Small intestine (tissue), 7 donors: ENCODE measurements at regions not wholly inside any gene's neighbourhood (a gene's known extent, or its start where the extent isn't known, plus 50 kb on each side); places are given as distances from the start of the nearest gene placed in this dataset.
A peak's percentile ranks its signal among the peaks of the same experiment; 100 is the strongest.

Experiments used
- DNase-seq, 2 donors: peaks; one replicate each; pipeline versions ENCODE4 v3.0.0 to v3.0.0-alpha.2; 2013
- FAIRE-seq: peaks from 2 replicates; lab custom pipeline; 2012; peaks lifted over from hg19 to GRCh38; lab: Jason Lieb, UNC
- H3K27ac ChIP-seq, 3 donors: one replicate each; pipeline ENCODE4 v1.5.1; 2013; ENCODE audit warnings: low read length in 2 of 3, mild to moderate bottlenecking in 2 of 3, control low read depth in 1 of 3, inconsistent platforms in 1 of 3, low read depth in 1 of 3, moderate library complexity in 1 of 3
- H3K27me3 ChIP-seq, 3 donors: one replicate each; pipeline ENCODE4 v1.6.1; 2013; ENCODE audit warnings: low read length in 3 of 3, inconsistent platforms in 1 of 3; ENCODE audit not compliant: control insufficient read depth in 3 of 3, insufficient read depth in 3 of 3
- H3K36me3 ChIP-seq, 3 donors: one replicate each; pipeline ENCODE4 v1.6.1; 2013; ENCODE audit warnings: low read length in 3 of 3, inconsistent platforms in 1 of 3, low read depth in 1 of 3, mild to moderate bottlenecking in 1 of 3, moderate library complexity in 1 of 3; ENCODE audit not compliant: control insufficient read depth in 3 of 3, insufficient read depth in 2 of 3
- H3K4me1 ChIP-seq, 3 donors: one replicate each; pipeline ENCODE4 v1.6.1; 2013; ENCODE audit warnings: low read length in 2 of 3, inconsistent platforms in 1 of 3, low read depth in 1 of 3, mild to moderate bottlenecking in 1 of 3, moderate library complexity in 1 of 3; ENCODE audit not compliant: control insufficient read depth in 3 of 3, insufficient read depth in 2 of 3
- H3K4me3 ChIP-seq, 3 donors: one replicate each; pipeline ENCODE4 v1.5.1; 2013; ENCODE audit warnings: low read length in 3 of 3, control low read depth in 1 of 3, inconsistent platforms in 1 of 3, low read depth in 1 of 3, mild to moderate bottlenecking in 1 of 3, moderate library complexity in 1 of 3
- H3K9me3 ChIP-seq, 2 donors: one replicate each; pipeline ENCODE4 v1.6.1; 2013; ENCODE audit warnings: low read depth in 1 of 2, low read length in 1 of 2; ENCODE audit not compliant: control insufficient read depth in 2 of 2, insufficient read depth in 1 of 2
- WGBS, 3 donors: extraction: QIAGEN DNeasy Blood & Tissue Kit; methylation state at CpG; one replicate each; pipeline ENCODE4 v1.1.7; 2013; 5-methylcytosine and 5-hydroxymethylcytosine counted together
- donor health status: healthy with polysubstance abuse.
- donor health status: control.
- donor health status: control.
- donor health status: Bipolar disorder and iron deficiency.
- donor health status: healthy.

- H3K36me3 ChIP-seq, result no peaks in the 10 kb centered on the region
- H3K4me3 ChIP-seq, result no peak overlapping the region
- FAIRE-seq (no peak), DNase-seq (peak in 1 of 2 donors; percentile 56)
- H3K4me1 ChIP-seq, result peaks cover 0 to 6% (median 0%) of the 10 kb centered on the region in 3 donors
- H3K9me3 ChIP-seq, result no peaks in the 10 kb centered on the region
- no peak overlapping the region for H3K27ac ChIP-seq
- no peaks in the 10 kb centered on the region for H3K27me3 ChIP-seq
- WGBS, 3 donors, result 57 to 60% (median 60%) methylated on average over 7 of the region's 7 CpGs
Measured at GRCh38 chr18:24959051-24959476, 392.9 kb downstream of the ZNF521 start.

DNA sequence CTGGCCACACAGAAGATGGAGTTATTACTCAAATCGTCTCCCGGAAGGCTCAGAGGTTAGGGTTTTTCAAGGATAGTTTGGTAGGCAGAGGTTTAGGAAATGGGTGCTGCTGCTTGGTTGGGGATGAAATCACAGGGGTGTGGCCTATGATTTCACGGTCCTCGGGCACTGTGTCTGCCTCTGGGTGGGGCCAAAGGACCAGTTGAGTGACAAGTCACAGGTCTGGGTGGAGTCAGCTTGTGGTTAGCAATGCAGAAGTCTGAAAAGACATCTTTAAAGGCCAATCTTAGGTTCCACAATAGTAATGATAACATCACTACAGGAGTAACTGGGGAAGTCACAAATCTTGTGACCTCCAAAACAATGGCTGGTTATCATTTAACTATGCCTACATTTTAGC lies 387.8 kb downstream of the ZNF521 start:
- Histone ChIP-seq H3K27me3 (no peaks in the 10 kb centered on the region), H3K27ac (no peak overlapping the region), H3K36me3 (no peaks in the 10 kb centered on the region), H3K4me3 (no peak overlapping the region), H3K9me3 (peaks cover 0 to 3% of the 10 kb centered on the region in 2 donors), H3K4me1 (peaks cover 0 to 4% (median 0%) of the 10 kb centered on the region in 3 donors)
- WGBS, 3 donors, result 51 to 62% (median 52%) methylated on average over 4 of the region's 4 CpGs
- FAIRE-seq, result no peak
- DNase-seq, result peak; percentile 11 to 17

DNA sequence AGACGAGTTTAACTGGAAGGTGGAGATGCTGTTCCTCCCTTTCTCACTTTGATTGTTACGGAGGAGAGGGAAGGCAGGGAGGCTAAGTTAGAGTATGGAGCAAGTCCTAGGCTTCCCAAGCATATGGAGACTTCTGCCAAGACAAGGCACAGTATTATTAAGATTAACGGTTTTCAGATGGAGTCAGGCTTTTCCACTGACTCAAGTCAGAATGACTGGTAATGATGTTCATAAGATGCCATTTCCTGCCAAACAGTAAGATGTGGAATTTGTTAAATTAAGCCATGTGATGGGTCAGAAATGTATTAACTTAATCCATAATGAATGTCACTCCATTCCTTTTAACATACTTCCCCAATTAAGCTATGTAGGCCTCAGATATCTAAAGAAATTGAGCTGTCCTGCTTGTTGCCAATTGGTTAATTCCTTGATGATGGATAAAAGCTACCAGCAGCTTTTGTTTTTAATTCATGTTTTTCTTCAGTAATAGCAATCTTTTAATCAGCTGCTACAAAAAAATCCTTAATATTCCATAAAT lies 383.7 kb downstream of the ZNF521 start:
- Histone ChIP-seq H3K27ac (no peak overlapping the region), H3K9me3 (peaks cover 0 to 3% of the 10 kb centered on the region in 2 donors), H3K4me3 (no peak overlapping the region), H3K4me1 (no peaks in the 10 kb centered on the region), H3K36me3 (no peaks in the 10 kb centered on the region), H3K27me3 (no peaks in the 10 kb centered on the region)
- WGBS, 3 donors, result 79 to 93% (median 80%) methylated on average over 3 of the region's 3 CpGs
- FAIRE-seq (no peak), DNase-seq (no peak)

- WGBS, 3 donors, result 77 to 89% (median 87%) methylated on average over 4 of the region's 4 CpGs
- DNase-seq, result no peak
- H3K36me3 ChIP-seq, result no peaks in the 10 kb centered on the region
- H3K4me1 ChIP-seq, result no peaks in the 10 kb centered on the region
- no peak overlapping the region for H3K27ac ChIP-seq
- FAIRE-seq, result no peak
- no peak overlapping the region for H3K4me3 ChIP-seq
- no peaks in the 10 kb centered on the region for H3K27me3 ChIP-seq
- no peaks in the 10 kb centered on the region for H3K9me3 ChIP-seq
Measured at GRCh38 chr18:24972577-24972976, 379.4 kb downstream of the ZNF521 start.

GRCh38 chr18:24974431-24974830 lies 377.5 kb downstream of the ZNF521 start:
- FAIRE-seq (no peak), DNase-seq (no peak)
- WGBS, 3 donors, result 77 to 90% (median 88%) methylated on average over 2 of the region's 2 CpGs
- H3K27me3 ChIP-seq, result peaks cover 0 to 5% (median 0%) of the 10 kb centered on the region in 3 donors
- H3K4me1 ChIP-seq, result no peaks in the 10 kb centered on the region
- H3K9me3 ChIP-seq, result no peaks in the 10 kb centered on the region
- H3K36me3 ChIP-seq, result no peaks in the 10 kb centered on the region
- H3K27ac ChIP-seq, result no peak overlapping the region
- H3K4me3 ChIP-seq, result no peak overlapping the region

- no peak overlapping the region for H3K27ac ChIP-seq
- no peaks in the 10 kb centered on the region for H3K36me3 ChIP-seq
- no peak for DNase-seq
- peaks cover 0 to 6% (median 0%) of the 10 kb centered on the region in 3 donors for H3K27me3 ChIP-seq
- H3K4me3 ChIP-seq, result no peak overlapping the region
- H3K4me1 ChIP-seq, result no peaks in the 10 kb centered on the region
- FAIRE-seq, result no peak
- no peaks in the 10 kb centered on the region for H3K9me3 ChIP-seq
- WGBS, 3 donors, result 77 to 84% (median 82%) methylated on average over 6 of the region's 6 CpGs
Measured at GRCh38 chr18:24975496-24976372, 376.2 kb downstream of the ZNF521 start.

GRCh38 chr18:24976502-24976901 lies 375.5 kb downstream of the ZNF521 start:
- H3K27me3 ChIP-seq, result peaks cover 0 to 6% (median 0%) of the 10 kb centered on the region in 3 donors
- DNase-seq, result peak; percentile 9 to 22
- no peak overlapping the region for H3K4me3 ChIP-seq
- H3K36me3 ChIP-seq, result no peaks in the 10 kb centered on the region
- no peak overlapping the region for H3K27ac ChIP-seq
- H3K4me1 ChIP-seq, result no peaks in the 10 kb centered on the region
- FAIRE-seq, result no peak
- no peaks in the 10 kb centered on the region for H3K9me3 ChIP-seq
- WGBS, 3 donors, result 16 to 45% (median 21%) methylated on average over 4 of the region's 4 CpGs

- H3K4me1 ChIP-seq, result no peaks in the 10 kb centered on the region
- no peaks in the 10 kb centered on the region for H3K36me3 ChIP-seq
- H3K4me3 ChIP-seq, result no peak overlapping the region
- no peak overlapping the region for H3K27ac ChIP-seq
- H3K27me3 ChIP-seq, result peaks cover 0 to 6% (median 0%) of the 10 kb centered on the region in 3 donors
- H3K9me3 ChIP-seq, result no peaks in the 10 kb centered on the region
- no peak for FAIRE-seq
- DNase-seq, result no peak
- 59 to 74% (median 64%) methylated on average over 4 of the region's 4 CpGs for WGBS, 3 donors
Measured at GRCh38 chr18:24979235-24979634, 372.7 kb downstream of the ZNF521 start.
